ENCODE measurements at regions not wholly inside any gene's neighbourhood (a gene's known extent, or its start where the extent isn't known, plus 50 kb on each side); places are given as distances from the start of the nearest gene placed in this dataset.
A peak's percentile ranks its signal among the peaks of the same experiment; 100 is the strongest.

DNA sequence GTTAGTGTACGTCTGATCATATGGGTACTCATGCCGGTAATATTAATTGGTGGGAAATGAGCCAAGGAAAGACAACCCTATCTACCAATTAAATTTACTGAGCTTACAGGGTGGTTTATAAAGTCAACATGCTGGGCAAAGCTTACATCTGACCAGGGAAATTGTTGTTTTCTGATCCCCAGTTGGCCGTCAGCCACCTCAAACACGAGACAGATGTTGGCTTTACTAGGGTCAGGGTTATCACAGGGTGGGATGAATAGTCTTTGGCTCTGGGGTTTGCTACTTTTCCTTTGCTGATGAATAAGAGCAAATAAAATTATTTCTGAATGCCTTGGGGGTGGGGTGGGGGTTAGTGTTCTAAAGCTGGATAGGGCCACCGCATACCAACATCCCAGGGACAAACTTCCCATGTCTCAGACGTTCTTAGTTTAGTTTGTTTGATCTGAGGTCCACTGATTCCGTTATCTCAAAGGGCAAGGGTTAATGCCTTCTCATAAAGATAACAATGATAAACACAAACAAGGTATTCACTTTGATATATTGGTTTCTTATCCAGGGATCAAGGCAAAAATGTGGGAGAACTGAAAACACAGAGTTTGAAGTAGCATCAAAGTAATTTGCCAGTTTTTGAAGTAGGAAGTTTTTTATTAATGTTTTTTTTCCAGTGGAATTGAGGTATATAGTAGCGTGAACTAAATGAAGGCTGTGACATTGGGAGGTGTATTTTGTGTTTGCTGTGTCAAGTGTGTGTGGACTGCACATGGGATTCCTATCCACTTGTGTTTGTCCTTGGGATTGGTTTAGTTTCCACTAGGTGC, 109.1 kb upstream of the RPS23 start (continued):
- 0 out of 2 replicates have a peak, but pooled peaks have one; percentile 22 for TF ChIP-seq ZNF3 (CRISPR knock-in tag; IDR thresholded peaks at IDR 0.05)
- peak; percentile 93 for TF ChIP-seq TEAD3 (CRISPR knock-in tag; optimal IDR thresholded peaks at IDR 0.05; ENCODE audit: borderline replicate concordance)
- peak; percentile 54; the same call in 1 of the 2 replicates for TF ChIP-seq STAT5B (CRISPR knock-in tag; IDR thresholded peaks at IDR 0.05)
- TF ChIP-seq, protein P1, sequence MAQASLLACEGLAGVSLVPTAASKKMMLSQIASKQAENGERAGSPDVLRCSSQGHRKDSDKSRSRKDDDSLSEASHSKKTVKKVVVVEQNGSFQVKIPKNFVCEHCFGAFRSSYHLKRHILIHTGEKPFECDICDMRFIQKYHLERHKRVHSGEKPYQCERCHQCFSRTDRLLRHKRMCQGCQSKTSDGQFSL (CRISPR knock-in tag; IDR thresholded peaks at IDR 0.05): 0 out of 2 replicates have a peak, but pooled peaks have one; percentile 24
- TF ChIP-seq, protein P2, sequence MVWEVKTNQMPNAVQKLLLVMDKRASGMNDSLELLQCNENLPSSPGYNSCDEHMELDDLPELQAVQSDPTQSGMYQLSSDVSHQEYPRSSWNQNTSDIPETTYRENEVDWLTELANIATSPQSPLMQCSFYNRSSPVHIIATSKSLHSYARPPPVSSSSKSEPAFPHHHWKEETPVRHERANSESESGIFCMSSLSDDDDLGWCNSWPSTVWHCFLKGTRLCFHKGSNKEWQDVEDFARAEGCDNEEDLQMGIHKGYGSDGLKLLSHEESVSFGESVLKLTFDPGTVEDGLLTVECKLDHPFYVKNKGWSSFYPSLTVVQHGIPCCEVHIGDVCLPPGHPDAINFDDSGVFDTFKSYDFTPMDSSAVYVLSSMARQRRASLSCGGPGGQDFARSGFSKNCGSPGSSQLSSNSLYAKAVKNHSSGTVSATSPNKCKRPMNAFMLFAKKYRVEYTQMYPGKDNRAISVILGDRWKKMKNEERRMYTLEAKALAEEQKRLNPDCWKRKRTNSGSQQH (CRISPR knock-in tag; IDR thresholded peaks at IDR 0.05; ENCODE audit: low read depth): peak; percentile 70
- TF ChIP-seq ELF4 (CRISPR knock-in tag; IDR thresholded peaks at IDR 0.05; ENCODE audit: borderline replicate concordance): peak; percentile 67; the same call in 1 of the 2 replicates
- TF ChIP-seq, protein P3, sequence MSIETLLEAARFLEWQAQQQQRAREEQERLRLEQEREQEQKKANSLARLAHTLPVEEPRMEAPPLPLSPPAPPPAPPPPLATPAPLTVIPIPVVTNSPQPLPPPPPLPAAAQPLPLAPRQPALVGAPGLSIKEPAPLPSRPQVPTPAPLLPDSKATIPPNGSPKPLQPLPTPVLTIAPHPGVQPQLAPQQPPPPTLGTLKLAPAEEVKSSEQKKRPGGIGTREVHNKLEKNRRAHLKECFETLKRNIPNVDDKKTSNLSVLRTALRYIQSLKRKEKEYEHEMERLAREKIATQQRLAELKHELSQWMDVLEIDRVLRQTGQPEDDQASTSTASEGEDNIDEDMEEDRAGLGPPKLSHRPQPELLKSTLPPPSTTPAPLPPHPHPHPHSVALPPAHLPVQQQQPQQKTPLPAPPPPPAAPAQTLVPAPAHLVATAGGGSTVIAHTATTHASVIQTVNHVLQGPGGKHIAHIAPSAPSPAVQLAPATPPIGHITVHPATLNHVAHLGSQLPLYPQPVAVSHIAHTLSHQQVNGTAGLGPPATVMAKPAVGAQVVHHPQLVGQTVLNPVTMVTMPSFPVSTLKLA (IDR thresholded peaks at IDR 0.05): peak; percentile 51; the same call in 1 of the 2 replicates
- TF ChIP-seq RAD21 (CRISPR knock-in tag; IDR thresholded peaks at IDR 0.05): 0 out of 2 replicates have a peak, but pooled peaks have one; percentile 16
- no peak for TF ChIP-seq ZBTB38 (CRISPR knock-in tag; IDR thresholded peaks at IDR 0.05)
- peak; percentile 88 for TF ChIP-seq FOSL2 (CRISPR knock-in tag; IDR thresholded peaks at IDR 0.05)
- peak; percentile 90 for TF ChIP-seq CBFB (CRISPR knock-in tag; IDR thresholded peaks at IDR 0.05)
- TF ChIP-seq RFX1 (IDR thresholded peaks at IDR 0.05): no peak
- 0 out of 2 replicates have a peak, but pooled peaks have one; percentile 33 for TF ChIP-seq ZSCAN29 (CRISPR knock-in tag; conservative IDR thresholded peaks at IDR 0.05)
- TF ChIP-seq, protein P4, sequence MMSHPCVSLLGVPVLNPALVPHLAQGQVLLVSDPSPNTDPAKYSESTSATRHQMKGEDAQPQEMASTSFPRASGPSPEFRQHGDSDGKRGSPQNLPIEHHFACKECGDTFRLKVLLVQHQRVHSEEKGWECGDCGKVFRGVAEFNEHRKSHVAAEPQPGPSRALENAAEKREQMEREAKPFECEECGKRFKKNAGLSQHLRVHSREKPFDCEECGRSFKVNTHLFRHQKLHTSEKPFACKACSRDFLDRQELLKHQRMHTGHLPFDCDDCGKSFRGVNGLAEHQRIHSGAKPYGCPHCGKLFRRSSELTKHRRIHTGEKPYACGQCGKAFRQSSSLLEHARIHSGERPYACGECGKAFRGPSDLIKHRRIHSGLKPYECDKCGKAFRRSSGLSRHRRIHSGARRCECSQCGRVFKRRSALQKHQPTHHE (CRISPR knock-in tag; IDR thresholded peaks at IDR 0.05; ENCODE audit: borderline replicate concordance): peak; percentile 90; the same call in 1 of the 2 replicates
- peak; percentile 59 for TF ChIP-seq ZKSCAN8 (CRISPR knock-in tag; IDR thresholded peaks at IDR 0.05; ENCODE audit: borderline replicate concordance)
- no peak for TF ChIP-seq UBTF (CRISPR knock-in tag; IDR thresholded peaks at IDR 0.05)
- TF ChIP-seq MXI1 (IDR thresholded peaks at IDR 0.05; ENCODE audit: borderline replicate concordance, low read depth, low read length): peak; percentile 52; the same call in 2 of the 3 replicates
- TF ChIP-seq ZNF569 (CRISPR knock-in tag; IDR thresholded peaks at IDR 0.05; ENCODE audit: borderline replicate concordance): 0 out of 2 replicates have a peak, but pooled peaks have one; percentile 50
- peak; percentile 88 for TF ChIP-seq MED8 (CRISPR knock-in tag; IDR thresholded peaks at IDR 0.05; ENCODE audit: insufficient replicate concordance)
- peak; percentile 61; the same call in 1 of the 2 replicates for TF ChIP-seq KLF9 (CRISPR knock-in tag; IDR thresholded peaks at IDR 0.05; ENCODE audit: low read depth)
- no peak for TF ChIP-seq BRD4 (CRISPR knock-in tag; IDR thresholded peaks at IDR 0.05)

Data from HepG2 (cell line).